HCT116 (cell line): ENCODE measurements at regions not wholly inside any gene's neighbourhood (a gene's known extent, or its start where the extent isn't known, plus 50 kb on each side); places are given as distances from the start of the nearest gene placed in this dataset.
"Not testable (repeated sequence)": the region's sequence is repeated elsewhere in the genome, so short reads cannot be mapped to it uniquely, and the experiment has no call there.

Experiments
- CEBPB ChIP-seq: IDR thresholded peaks from 2 replicates; pipeline ENCODE4 v1.6.1; 2012; ENCODE audit warnings: low read depth
- CTCF ChIP-seq, 3 experiments: fragments of 200-600 bp in 1 of 3; sonication (generic) in 1 of 3; IDR thresholded peaks in 2 of 3; conservative IDR thresholded peaks in 1 of 3; 2 replicates each; pipeline ENCODE4 v1.5.1; 2012 to 2017; ENCODE audit warnings: low read depth in 2 of 3, low read length in 2 of 3, antibody characterized with exemption in 1 of 3, borderline replicate concordance in 1 of 3, control low read depth in 1 of 3, mild to moderate bottlenecking in 1 of 3, mixed read lengths in 1 of 3, mixed run types in 1 of 3, moderate library complexity in 1 of 3; ENCODE audit not compliant: insufficient read depth in 1 of 3
- POLR2A ChIP-seq: IDR thresholded peaks from 2 replicates; pipeline ENCODE4 v1.7.0; 2011; ENCODE audit warnings: borderline replicate concordance; ENCODE audit not compliant: insufficient read depth, insufficient read length; ENCODE audit errors: extremely low read depth

DNA sequence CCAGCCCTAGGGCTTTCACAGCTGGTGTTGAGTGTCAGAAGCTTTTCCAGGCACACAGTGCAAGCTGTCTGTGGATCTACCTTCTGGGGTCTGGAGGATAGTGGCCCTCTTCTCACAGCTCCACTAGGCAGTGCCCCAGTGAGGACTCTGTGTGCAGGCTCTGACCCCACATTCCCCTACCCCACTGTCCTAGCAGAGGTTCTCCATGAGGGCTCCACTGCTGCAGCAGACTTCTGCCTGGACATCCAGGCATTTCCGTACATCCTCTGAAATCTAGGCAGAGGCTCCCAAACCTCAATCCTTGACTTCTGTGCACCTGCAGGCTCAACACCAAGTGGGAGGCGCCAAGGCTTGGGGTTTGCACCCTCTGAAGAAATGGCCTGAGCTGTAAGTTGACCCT is 284.5 kb downstream of the MDFIC start:
- TF ChIP-seq POLR2A; CTCF (IDR thresholded peaks at IDR 0.05 in 2 of 3, conservative IDR thresholded peaks at IDR 0.05 in 1 of 3; ENCODE audit: borderline replicate concordance in 1 of 3, insufficient read depth in 1 of 3, low read depth in 2 of 3, low read length in 2 of 3); CEBPB: not testable (repeated sequence)
